ENCODE measurements at regions not wholly inside any gene's neighbourhood (a gene's known extent, or its start where the extent isn't known, plus 50 kb on each side); places are given as distances from the start of the nearest gene placed in this dataset.

DNA sequence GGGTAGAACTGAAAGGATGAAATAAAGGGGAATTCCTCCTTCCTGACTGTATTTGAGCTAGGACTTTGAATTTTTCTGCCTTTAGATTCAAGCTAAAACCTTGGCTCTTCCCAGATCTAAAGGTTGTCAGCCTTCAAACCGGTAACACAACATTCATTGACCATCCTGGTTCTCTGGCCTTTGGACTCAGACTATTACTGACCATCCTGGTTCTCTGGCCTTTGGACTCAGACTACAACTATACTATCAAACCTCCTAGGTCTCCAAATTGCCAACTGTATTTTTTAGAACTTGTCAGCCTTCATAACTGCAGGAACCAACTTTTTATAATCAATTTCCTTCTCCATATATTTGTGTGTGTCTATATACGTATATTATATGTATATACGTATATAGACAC is 140.6 kb upstream of the RBMY1B start:
- no peak for TF ChIP-seq EZH2phosphoT487 (IDR thresholded peaks at IDR 0.05; ENCODE audit: low read depth)
- TF ChIP-seq, protein P1, sequence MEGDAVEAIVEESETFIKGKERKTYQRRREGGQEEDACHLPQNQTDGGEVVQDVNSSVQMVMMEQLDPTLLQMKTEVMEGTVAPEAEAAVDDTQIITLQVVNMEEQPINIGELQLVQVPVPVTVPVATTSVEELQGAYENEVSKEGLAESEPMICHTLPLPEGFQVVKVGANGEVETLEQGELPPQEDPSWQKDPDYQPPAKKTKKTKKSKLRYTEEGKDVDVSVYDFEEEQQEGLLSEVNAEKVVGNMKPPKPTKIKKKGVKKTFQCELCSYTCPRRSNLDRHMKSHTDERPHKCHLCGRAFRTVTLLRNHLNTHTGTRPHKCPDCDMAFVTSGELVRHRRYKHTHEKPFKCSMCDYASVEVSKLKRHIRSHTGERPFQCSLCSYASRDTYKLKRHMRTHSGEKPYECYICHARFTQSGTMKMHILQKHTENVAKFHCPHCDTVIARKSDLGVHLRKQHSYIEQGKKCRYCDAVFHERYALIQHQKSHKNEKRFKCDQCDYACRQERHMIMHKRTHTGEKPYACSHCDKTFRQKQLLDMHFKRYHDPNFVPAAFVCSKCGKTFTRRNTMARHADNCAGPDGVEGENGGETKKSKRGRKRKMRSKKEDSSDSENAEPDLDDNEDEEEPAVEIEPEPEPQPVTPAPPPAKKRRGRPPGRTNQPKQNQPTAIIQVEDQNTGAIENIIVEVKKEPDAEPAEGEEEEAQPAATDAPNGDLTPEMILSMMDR (IDR thresholded peaks at IDR 0.05; ENCODE audit: low read depth, low read length): no peak
- Histone ChIP-seq H3K79me2 (ENCODE audit: low read length) (no peaks in the 10 kb centered on the region), H3K9ac (ENCODE audit: low read length) (no peak overlapping the region), H2AFZ (ENCODE audit: low read depth, low read length) (no peak overlapping the region), H3K27ac (ENCODE audit: low read length) (no peak overlapping the region), H4K20me1 (ENCODE audit: insufficient read depth, low read length) (no peaks in the 10 kb centered on the region), H3K4me2 (ENCODE audit: low read length) (no peak overlapping the region), H3K4me1 (ENCODE audit: low read length) (no peaks in the 10 kb centered on the region), H3K9me3 (ENCODE audit: insufficient read depth, low read length) (no peaks in the 10 kb centered on the region), H3K36me3 (replicated peaks; ENCODE audit: low read depth, low read length) (no peaks in the 10 kb centered on the region), H3K27me3 (ENCODE audit: low read depth, low read length) (no peaks in the 10 kb centered on the region), H3K4me3 (ENCODE audit: low read length) (no peak overlapping the region)

DNA sequence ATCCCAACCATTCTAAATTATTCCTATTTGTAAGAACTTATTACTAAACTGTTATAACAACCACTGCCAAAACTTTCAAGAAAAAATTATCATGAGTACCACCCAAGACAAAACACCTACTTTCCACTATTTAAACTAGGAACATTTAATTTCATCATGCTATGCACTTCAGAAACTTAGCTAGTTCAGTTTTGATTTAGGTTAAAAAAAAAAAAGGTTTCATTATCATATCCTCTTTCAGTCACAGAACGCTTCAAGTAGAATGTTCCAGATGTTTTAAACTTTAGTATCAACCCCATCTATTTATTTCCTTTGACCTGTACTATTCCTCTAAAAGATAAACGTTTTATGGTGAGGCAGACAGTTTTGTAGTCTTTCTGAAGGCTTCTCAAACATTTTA is 117.0 kb upstream of the RBMY1B start:
- peak overlapping the region; percentile 48 for H3K4me2 ChIP-seq (ENCODE audit: low read length)
- peak overlapping the region; percentile 22; the same call in 1 of the 2 replicates for H3K4me3 ChIP-seq (ENCODE audit: low read length)
- TF ChIP-seq, protein P1 (IDR thresholded peaks at IDR 0.05; ENCODE audit: low read depth, low read length): no peak
- no peak for TF ChIP-seq EZH2phosphoT487 (IDR thresholded peaks at IDR 0.05; ENCODE audit: low read depth)
- no peaks in the 10 kb centered on the region for H3K36me3 ChIP-seq (replicated peaks; ENCODE audit: low read depth, low read length)
- no peaks in the 10 kb centered on the region for H3K27me3 ChIP-seq (ENCODE audit: low read depth, low read length)
- peaks cover 19% of the 10 kb centered on the region for H3K4me1 ChIP-seq (ENCODE audit: low read length)
- H2AFZ ChIP-seq (ENCODE audit: low read depth, low read length): no peak overlapping the region
- no peaks in the 10 kb centered on the region for H3K79me2 ChIP-seq (ENCODE audit: low read length)
- no peak overlapping the region for H3K9ac ChIP-seq (ENCODE audit: low read length)
- H4K20me1 ChIP-seq (ENCODE audit: insufficient read depth, low read length): no peaks in the 10 kb centered on the region
- no peaks in the 10 kb centered on the region for H3K9me3 ChIP-seq (ENCODE audit: insufficient read depth, low read length)
- peak overlapping the region; percentile 52 for H3K27ac ChIP-seq (ENCODE audit: low read length)

DNA sequence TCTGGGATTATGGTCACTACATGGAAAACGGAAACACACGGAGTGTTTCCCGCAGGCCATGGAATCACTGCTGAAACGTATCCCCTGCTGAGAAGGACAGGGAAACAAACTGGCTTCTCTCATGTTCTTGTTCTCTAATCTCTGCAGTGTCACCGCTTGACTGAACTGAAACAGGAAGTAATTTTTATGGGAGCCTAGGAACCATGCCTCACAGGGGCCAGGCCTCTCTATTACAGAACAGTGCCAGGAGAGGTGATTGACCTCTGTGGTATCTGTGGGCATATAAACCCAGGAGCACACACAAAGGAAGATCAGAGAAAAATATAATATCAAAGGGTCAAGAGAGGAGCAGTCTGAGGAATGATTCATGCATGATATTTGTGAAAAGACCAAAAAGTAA is 88.9 kb upstream of the RBMY1B start:
- no peaks in the 10 kb centered on the region for H3K36me3 ChIP-seq (replicated peaks; ENCODE audit: low read depth, low read length)
- no peak for TF ChIP-seq EZH2phosphoT487 (IDR thresholded peaks at IDR 0.05; ENCODE audit: low read depth)
- TF ChIP-seq, protein P1 (IDR thresholded peaks at IDR 0.05; ENCODE audit: low read depth, low read length): no peak
- H3K27ac ChIP-seq (ENCODE audit: low read length): no peak overlapping the region
- peak overlapping the region; percentile 83 for H3K4me2 ChIP-seq (ENCODE audit: low read length)
- peak overlapping the region; percentile 55 for H3K4me3 ChIP-seq (ENCODE audit: low read length)
- H3K9ac ChIP-seq (ENCODE audit: low read length): no peak overlapping the region
- H2AFZ ChIP-seq (ENCODE audit: low read depth, low read length): no peak overlapping the region
- H4K20me1 ChIP-seq (ENCODE audit: insufficient read depth, low read length): no peaks in the 10 kb centered on the region
- no peaks in the 10 kb centered on the region for H3K27me3 ChIP-seq (ENCODE audit: low read depth, low read length)
- no peaks in the 10 kb centered on the region for H3K9me3 ChIP-seq (ENCODE audit: insufficient read depth, low read length)
- H3K4me1 ChIP-seq (ENCODE audit: low read length): peaks cover 28% of the 10 kb centered on the region
- H3K79me2 ChIP-seq (ENCODE audit: low read length): no peaks in the 10 kb centered on the region

DNA sequence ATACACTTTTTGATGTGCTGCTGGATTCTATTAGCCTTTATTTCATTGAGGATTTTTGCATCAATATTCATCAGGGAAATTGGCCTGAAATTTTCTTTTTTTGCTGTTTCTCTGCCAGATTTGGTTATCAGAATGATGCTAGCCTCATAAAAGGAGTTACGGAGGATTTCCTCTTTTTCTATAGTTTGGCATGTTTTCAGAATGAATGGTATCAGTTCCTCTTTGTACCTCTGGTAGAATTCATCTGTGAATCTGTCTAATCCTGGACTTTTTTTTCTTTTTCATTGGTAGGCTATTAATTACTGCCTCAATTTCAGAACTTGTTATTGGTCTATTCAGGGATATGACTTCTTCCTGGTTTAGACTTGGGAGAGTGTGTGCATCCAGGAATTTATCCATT is 70.6 kb upstream of the RBMY1B start:
- Histone ChIP-seq H2AFZ (ENCODE audit: low read depth, low read length) (no peak overlapping the region), H3K9me3 (ENCODE audit: insufficient read depth, low read length) (no peaks in the 10 kb centered on the region), H3K36me3 (replicated peaks; ENCODE audit: low read depth, low read length) (no peaks in the 10 kb centered on the region), H3K27me3 (ENCODE audit: low read depth, low read length) (no peaks in the 10 kb centered on the region), H4K20me1 (ENCODE audit: insufficient read depth, low read length) (no peaks in the 10 kb centered on the region), H3K79me2 (ENCODE audit: low read length) (no peaks in the 10 kb centered on the region), H3K9ac (ENCODE audit: low read length) (no peak overlapping the region), H3K4me3 (ENCODE audit: low read length) (no peak overlapping the region), H3K4me2 (ENCODE audit: low read length) (peak overlapping the region; percentile 29), H3K27ac (ENCODE audit: low read length) (no peak overlapping the region), H3K4me1 (ENCODE audit: low read length) (peaks cover 18% of the 10 kb centered on the region)
- TF ChIP-seq, protein P1 (IDR thresholded peaks at IDR 0.05; ENCODE audit: low read depth, low read length): no peak
- no peak for TF ChIP-seq EZH2phosphoT487 (IDR thresholded peaks at IDR 0.05; ENCODE audit: low read depth)

Measured in OCI-LY3 (cell line).